LNCAP (cell line): ENCODE measurements at regions not wholly inside any gene's neighbourhood (a gene's known extent, or its start where the extent isn't known, plus 50 kb on each side); places are given as distances from the start of the nearest gene placed in this dataset.

Experiments
- TF ChIP-seq, protein P1 (sequence below): fragments of 450-650 bp; IDR thresholded peaks from 2 replicates; pipeline ENCODE4 v1.5.1; 2017; ENCODE audit warnings: mild to moderate bottlenecking

DNA sequence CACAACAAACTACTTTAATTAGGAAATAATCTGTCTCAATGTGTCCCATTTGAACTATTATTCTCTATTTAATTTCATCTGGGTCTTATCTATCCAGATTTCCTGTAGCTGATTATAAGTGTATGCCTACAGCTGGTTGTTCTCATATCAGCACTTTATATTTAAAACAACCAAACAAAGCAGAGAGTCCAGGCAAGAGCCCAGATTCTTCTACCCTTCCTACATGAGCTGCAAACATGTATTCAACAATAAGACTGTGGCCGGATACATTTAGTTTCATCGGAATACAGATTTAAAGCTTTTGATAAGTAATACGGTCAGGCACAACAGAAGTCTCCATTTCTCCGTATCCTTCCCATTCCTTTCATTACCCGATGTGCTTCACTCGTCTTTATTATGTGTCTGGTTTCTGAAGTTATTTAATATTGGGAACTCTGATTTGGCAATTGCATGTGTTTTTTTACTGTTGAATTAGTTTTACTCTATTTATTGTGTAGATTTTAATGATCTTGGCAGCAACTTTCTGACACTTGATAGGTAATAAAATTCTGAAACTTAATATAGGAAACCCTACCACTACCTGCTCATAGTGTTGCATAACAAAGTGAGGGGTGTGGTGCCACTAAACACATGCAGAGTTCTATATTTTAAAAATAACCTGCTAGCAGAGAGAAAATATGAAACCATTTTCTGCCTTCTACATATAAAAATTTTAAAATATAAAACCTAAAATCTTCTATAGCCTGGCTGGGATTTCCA, 653.5 kb upstream of the PTCHD4 start:
- TF ChIP-seq, protein P1, sequence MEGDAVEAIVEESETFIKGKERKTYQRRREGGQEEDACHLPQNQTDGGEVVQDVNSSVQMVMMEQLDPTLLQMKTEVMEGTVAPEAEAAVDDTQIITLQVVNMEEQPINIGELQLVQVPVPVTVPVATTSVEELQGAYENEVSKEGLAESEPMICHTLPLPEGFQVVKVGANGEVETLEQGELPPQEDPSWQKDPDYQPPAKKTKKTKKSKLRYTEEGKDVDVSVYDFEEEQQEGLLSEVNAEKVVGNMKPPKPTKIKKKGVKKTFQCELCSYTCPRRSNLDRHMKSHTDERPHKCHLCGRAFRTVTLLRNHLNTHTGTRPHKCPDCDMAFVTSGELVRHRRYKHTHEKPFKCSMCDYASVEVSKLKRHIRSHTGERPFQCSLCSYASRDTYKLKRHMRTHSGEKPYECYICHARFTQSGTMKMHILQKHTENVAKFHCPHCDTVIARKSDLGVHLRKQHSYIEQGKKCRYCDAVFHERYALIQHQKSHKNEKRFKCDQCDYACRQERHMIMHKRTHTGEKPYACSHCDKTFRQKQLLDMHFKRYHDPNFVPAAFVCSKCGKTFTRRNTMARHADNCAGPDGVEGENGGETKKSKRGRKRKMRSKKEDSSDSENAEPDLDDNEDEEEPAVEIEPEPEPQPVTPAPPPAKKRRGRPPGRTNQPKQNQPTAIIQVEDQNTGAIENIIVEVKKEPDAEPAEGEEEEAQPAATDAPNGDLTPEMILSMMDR: no peak

DNA sequence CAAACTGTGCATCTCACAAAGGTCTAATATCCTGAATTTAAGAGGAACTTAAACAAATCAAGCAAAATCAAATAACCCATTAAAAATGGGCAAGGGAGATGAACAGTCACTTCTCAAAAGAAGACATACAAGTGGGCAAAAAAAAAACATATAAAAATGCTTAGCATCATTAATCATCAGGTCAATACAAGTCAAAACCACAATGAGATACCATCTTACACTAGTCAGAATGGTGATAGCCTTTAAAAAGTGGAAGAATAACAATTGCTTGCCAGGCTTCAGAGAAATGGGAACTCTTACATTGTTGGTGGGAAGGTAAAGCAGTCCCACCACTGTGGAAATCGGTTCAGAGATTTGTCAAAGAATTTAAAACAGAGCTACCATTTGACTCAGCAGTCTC, 646.7 kb upstream of the PTCHD4 start:
- TF ChIP-seq, protein P1: no peak

DNA sequence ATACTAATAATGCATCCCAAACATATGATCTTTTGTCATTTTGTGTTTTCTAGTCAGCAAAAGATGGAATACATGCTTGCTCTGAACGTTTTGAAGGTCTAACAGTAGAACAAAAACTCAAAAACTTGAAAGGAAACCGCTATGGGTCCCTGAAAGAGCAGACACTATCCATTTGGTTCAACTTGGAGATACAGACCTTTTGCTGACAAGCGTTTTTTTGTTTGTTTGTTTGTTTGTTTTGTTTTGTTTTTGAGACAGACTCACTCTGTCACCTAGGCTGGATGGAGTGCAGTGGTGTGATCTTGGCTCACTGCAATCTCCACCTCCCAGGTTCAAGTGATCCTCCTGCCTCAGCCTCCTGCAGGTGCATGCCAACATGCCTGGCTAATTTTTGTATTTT, 644.3 kb upstream of the PTCHD4 start:
- TF ChIP-seq, protein P1: no peak

DNA sequence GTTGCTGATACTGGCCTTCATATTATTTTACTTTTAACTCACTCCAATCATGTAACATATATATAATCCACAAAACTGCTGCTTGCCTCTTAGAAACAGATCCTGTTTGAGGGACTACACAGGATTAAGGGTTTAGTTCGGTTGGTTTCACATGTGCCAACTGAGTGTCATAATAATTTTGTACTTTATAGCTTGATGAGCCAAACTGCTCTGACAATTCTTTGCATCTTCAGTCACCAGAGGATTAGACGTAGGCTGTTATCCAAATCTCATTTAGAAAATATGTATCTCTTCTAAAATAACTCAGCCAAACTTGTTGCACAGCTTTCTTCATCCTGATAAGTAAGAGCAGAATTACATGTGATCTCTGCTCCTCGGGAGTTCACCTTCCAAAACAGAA, 643.6 kb upstream of the PTCHD4 start:
- TF ChIP-seq, protein P1: no peak

DNA sequence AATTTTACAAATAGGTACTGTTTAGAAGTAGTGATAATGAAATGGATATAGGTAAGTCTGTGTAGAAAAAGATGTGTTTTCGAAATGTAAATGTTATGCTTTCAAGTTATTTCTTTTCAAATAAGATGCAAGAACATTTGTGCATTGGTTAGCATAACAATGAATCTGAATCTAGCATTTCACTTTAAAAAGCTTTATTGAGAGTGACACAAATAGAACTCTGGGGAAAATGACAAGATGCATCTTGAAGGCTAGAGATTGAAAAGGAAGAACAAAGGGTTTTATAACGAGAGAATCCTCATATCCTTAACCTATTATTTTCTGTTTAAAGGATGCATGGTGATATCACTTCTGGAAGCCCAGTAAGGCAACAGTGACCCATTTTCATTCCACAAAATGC, 639.9 kb upstream of the PTCHD4 start:
- TF ChIP-seq, protein P1: no peak

DNA sequence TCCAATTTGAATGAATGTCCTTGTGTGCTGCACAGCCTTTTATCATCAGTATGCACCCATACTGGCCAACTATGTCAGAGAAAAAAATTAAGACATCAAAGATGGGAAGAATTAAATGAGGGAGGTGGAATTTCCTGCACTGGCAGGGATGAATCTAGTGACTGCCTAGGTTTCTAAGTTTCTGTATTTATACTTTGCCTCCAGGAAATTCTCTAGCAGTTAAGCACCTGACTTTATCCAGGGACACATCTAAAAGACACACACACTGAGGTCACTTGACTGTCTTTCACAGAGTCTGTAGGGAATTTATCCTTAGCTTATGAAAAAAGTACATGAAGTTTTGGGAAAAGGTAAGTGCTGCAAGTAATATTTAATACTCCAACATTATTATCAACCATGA, 636.5 kb upstream of the PTCHD4 start:
- TF ChIP-seq, protein P1: no peak

DNA sequence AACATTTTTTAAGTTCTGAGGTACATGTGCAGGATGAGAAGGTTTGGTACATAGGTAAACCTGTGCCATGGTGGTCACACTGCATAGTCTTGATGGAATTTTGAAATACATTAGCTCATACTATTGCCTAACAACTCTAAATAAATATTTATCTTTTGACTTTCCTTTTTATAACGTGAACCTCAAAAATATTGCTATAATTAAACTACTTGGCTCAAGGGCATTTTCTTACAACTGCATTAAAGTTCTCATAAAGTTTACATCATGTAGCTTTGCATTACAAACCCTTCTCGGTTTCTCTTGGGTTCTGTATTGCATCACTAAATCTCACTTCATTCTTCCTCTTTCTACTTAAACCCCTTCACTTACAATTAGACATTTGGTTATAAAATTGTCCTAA, 636.0 kb upstream of the PTCHD4 start:
- TF ChIP-seq, protein P1: no peak

DNA sequence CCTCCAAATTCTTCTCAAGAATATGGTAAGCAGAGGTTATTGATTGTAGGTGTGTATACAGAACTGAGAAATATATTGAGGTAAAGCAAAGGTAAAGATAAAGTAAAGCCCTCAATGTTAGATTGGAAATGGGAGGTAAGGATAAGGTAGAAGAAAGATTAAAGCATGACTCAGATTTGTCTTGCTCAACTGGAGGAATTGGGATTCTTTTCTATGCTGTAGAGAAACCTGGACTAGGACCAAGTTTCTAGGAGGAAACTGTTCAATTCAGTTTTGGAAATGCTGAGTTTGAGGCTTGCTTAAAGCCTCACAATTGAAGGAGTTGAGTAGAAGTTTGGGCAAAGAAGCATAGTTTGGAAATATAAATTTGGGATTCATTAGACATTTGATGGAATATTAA, 634.0 kb upstream of the PTCHD4 start:
- TF ChIP-seq, protein P1: no peak
